A673 (cell line): ENCODE measurements at regions not wholly inside any gene's neighbourhood (a gene's known extent, or its start where the extent isn't known, plus 50 kb on each side); places are given as distances from the start of the nearest gene placed in this dataset.

Source experiments
- CTCF ChIP-seq: fragments of 300-800, 200-600 bp; sonication (generic); conservative IDR thresholded peaks from 2 replicates; pipeline ENCODE4 v1.5.1; 2017; ENCODE audit warnings: low read depth, mild to moderate bottlenecking, antibody characterized with exemption, low read length, moderate library complexity, mixed read lengths
- EZH2 ChIP-seq: fragments of 200-600 bp; sonication (generic); IDR thresholded peaks from 2 replicates; pipeline ENCODE4 v1.6.1; 2017; ENCODE audit warnings: borderline replicate concordance, low read depth, mild to moderate bottlenecking, mixed read lengths, antibody characterized with exemption, low read length; ENCODE audit not compliant: poor library complexity, severe bottlenecking

GRCh38 chr14:38777401-38777800, 325.6 kb downstream of the SEC23A start:
- no peak for TF ChIP-seq CTCF
- no peak for TF ChIP-seq EZH2
